Fibroblast of lung (primary cell): ENCODE measurements at regions not wholly inside any gene's neighbourhood (a gene's known extent, or its start where the extent isn't known, plus 50 kb on each side); places are given as distances from the start of the nearest gene placed in this dataset.

ENCODE experiments used
- DNase-seq, 2 donors: peaks; one replicate each; pipeline versions ENCODE4 v3.0.0 to v3.0.0-alpha.2; 2010; ENCODE audit warnings: low read depth in 2 of 2
- H2AFZ ChIP-seq: 2 replicates; pipeline ENCODE4 v1.5.1; 2012; ENCODE audit warnings: low read length, control low read depth, inconsistent platforms
- H3K27ac ChIP-seq: 2 replicates; pipeline ENCODE4 v1.5.1; 2011; ENCODE audit warnings: low read length, control low read depth; ENCODE audit not compliant: insufficient read depth
- H3K27me3 ChIP-seq: 2 replicates; pipeline ENCODE4 v1.5.1; 2011; ENCODE audit warnings: mild to moderate bottlenecking, low read length; ENCODE audit not compliant: control insufficient read depth, insufficient read depth
- H3K36me3 ChIP-seq: 2 replicates; pipeline ENCODE4 v1.5.1; 2011; ENCODE audit warnings: low read length; ENCODE audit not compliant: control insufficient read depth, insufficient read depth
- H3K4me1 ChIP-seq: 2 replicates; pipeline ENCODE4 v1.5.1; 2011; ENCODE audit warnings: low read length; ENCODE audit not compliant: control insufficient read depth, insufficient read depth; ENCODE audit errors: extremely low read depth
- H3K4me2 ChIP-seq: 2 replicates; pipeline ENCODE4 v1.5.1; 2011; ENCODE audit warnings: low read length, control low read depth; ENCODE audit not compliant: insufficient read depth; ENCODE audit errors: extremely low read depth
- H3K4me3 ChIP-seq, 4 experiments: fragments of 200-600 bp in 1 of 4; sonication (generic) in 1 of 4; replicated peaks in 1 of 4; 2 replicates each; pipeline ENCODE4 v1.5.1; 2011 to 2016; ENCODE audit warnings: low read length in 4 of 4, low read depth in 3 of 4, mild to moderate bottlenecking in 3 of 4, control low read depth in 2 of 4, inconsistent platforms in 1 of 4, mixed read lengths in 1 of 4; ENCODE audit not compliant: insufficient read depth in 1 of 4; ENCODE audit errors: control extremely low read depth in 1 of 4
- H3K79me2 ChIP-seq: 2 replicates; pipeline ENCODE4 v1.5.1; 2012; ENCODE audit warnings: mild to moderate bottlenecking, low read length, inconsistent platforms; ENCODE audit not compliant: control insufficient read depth, insufficient read depth
- H3K9ac ChIP-seq: 2 replicates; pipeline ENCODE4 v1.5.1; 2011; ENCODE audit warnings: mild to moderate bottlenecking, low read length, control low read depth; ENCODE audit not compliant: insufficient read depth
- H3K9me3 ChIP-seq: 2 replicates; pipeline ENCODE4 v1.5.1; 2012; ENCODE audit warnings: low read depth, low read length; ENCODE audit not compliant: control insufficient read depth, insufficient read depth
- H4K20me1 ChIP-seq: 2 replicates; pipeline ENCODE4 v1.5.1; 2011; ENCODE audit warnings: low read length; ENCODE audit not compliant: control insufficient read depth, insufficient read depth; ENCODE audit errors: extremely low read depth
- EZH2 ChIP-seq: IDR thresholded peaks from 2 replicates; pipeline ENCODE4 v1.5.1; 2012; ENCODE audit warnings: low read length, control low read depth, mild to moderate bottlenecking; ENCODE audit errors: missing control alignments
- TF ChIP-seq, protein P1 (sequence below), 2 donors: IDR thresholded peaks in 1 of 2; conservative IDR thresholded peaks in 1 of 2; 1 replicate in 1 of 2; 2 replicates in 1 of 2; pipeline ENCODE4 v1.5.1; 2011 to 2012; ENCODE audit warnings: low read length in 2 of 2, control low read depth in 1 of 2, inconsistent platforms in 1 of 2, low read depth in 1 of 2, mild to moderate bottlenecking in 1 of 2

- Histone ChIP-seq H3K4me2 (no peak overlapping the region), H3K9ac (no peak overlapping the region), H3K4me3 (no peak overlapping the region), H3K27me3 (no peaks in the 10 kb centered on the region), H3K36me3 (no peaks in the 10 kb centered on the region), H3K79me2 (no peaks in the 10 kb centered on the region), H3K9me3 (no peaks in the 10 kb centered on the region), H3K27ac (no peak overlapping the region), H2AFZ (no peak overlapping the region), H4K20me1 (no peaks in the 10 kb centered on the region), H3K4me1 (no peaks in the 10 kb centered on the region)
- TF ChIP-seq, protein P1, sequence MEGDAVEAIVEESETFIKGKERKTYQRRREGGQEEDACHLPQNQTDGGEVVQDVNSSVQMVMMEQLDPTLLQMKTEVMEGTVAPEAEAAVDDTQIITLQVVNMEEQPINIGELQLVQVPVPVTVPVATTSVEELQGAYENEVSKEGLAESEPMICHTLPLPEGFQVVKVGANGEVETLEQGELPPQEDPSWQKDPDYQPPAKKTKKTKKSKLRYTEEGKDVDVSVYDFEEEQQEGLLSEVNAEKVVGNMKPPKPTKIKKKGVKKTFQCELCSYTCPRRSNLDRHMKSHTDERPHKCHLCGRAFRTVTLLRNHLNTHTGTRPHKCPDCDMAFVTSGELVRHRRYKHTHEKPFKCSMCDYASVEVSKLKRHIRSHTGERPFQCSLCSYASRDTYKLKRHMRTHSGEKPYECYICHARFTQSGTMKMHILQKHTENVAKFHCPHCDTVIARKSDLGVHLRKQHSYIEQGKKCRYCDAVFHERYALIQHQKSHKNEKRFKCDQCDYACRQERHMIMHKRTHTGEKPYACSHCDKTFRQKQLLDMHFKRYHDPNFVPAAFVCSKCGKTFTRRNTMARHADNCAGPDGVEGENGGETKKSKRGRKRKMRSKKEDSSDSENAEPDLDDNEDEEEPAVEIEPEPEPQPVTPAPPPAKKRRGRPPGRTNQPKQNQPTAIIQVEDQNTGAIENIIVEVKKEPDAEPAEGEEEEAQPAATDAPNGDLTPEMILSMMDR (conservative IDR thresholded peaks at IDR 0.05 in 1 of 2, IDR thresholded peaks at IDR 0.05 in 1 of 2; ENCODE audit: low read depth in 1 of 2, low read length in 2 of 2): no peak
- no peak for TF ChIP-seq EZH2
- peak in 1 of 2 donors; percentile 36 for DNase-seq
Observed at GRCh38 chr1:230542681-230543080, 99.6 kb upstream of the COG2 start.

- TF ChIP-seq, protein P1 (conservative IDR thresholded peaks at IDR 0.05 in 1 of 2, IDR thresholded peaks at IDR 0.05 in 1 of 2; ENCODE audit: low read depth in 1 of 2, low read length in 2 of 2): no peak
- no peak for TF ChIP-seq EZH2
- Histone ChIP-seq H3K4me3 (no peak overlapping the region), H3K36me3 (no peaks in the 10 kb centered on the region), H3K79me2 (no peaks in the 10 kb centered on the region), H2AFZ (no peak overlapping the region), H3K9me3 (no peaks in the 10 kb centered on the region), H3K4me2 (no peak overlapping the region), H3K9ac (no peak overlapping the region), H3K27ac (no peak overlapping the region), H3K4me1 (no peaks in the 10 kb centered on the region), H4K20me1 (no peaks in the 10 kb centered on the region), H3K27me3 (no peaks in the 10 kb centered on the region)
- DNase-seq: peak in 1 of 2 donors; percentile 85
Observed at GRCh38 chr1:230542054-230542453, 100.2 kb upstream of the COG2 start.

DNA sequence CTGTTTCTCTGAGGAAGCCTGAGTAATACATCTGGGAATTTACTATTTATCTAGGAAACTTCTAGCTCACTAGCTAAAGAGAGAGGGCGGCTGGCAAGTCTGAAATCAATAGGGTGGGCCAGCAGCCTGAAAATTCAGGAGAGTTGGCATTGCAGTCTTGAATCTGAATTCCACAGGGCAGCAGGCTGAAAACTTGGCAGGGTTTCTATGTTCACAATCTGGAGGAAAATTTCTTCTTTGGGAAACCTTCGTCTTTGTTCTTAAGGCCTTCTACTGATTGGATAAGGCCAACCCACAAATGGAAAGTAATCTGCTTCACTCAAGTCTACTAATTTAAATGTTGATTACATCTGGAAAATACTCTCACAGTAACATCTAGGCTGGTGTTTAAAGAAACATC lies 101.0 kb upstream of the COG2 start:
- no peak for TF ChIP-seq EZH2
- TF ChIP-seq, protein P1 (conservative IDR thresholded peaks at IDR 0.05 in 1 of 2, IDR thresholded peaks at IDR 0.05 in 1 of 2; ENCODE audit: low read depth in 1 of 2, low read length in 2 of 2): no peak
- H2AFZ ChIP-seq: no peak overlapping the region
- H3K4me2 ChIP-seq: no peak overlapping the region

More for the DNA sequence above, 101.0 kb upstream of the COG2 start:
- Histone ChIP-seq H3K9ac (no peak overlapping the region), H3K36me3 (no peaks in the 10 kb centered on the region), H3K4me3 (no peak overlapping the region), H4K20me1 (no peaks in the 10 kb centered on the region), H3K4me1 (no peaks in the 10 kb centered on the region), H3K27me3 (no peaks in the 10 kb centered on the region), H3K79me2 (no peaks in the 10 kb centered on the region), H3K9me3 (no peaks in the 10 kb centered on the region), H3K27ac (no peak overlapping the region)
- peak in 1 of 2 donors; percentile 35 for DNase-seq
